HFF-Myc (cell line): ENCODE measurements at regions not wholly inside any gene's neighbourhood (a gene's known extent, or its start where the extent isn't known, plus 50 kb on each side); places are given as distances from the start of the nearest gene placed in this dataset.
A peak's percentile ranks its signal among the peaks of the same experiment; 100 is the strongest.

Source experiments
- DNase-seq: peaks from one replicate; pipeline ENCODE4 v3.0.0-alpha.2; 2011; ENCODE audit warnings: low read depth; ENCODE audit errors: extremely low read depth
- H3K4me3 ChIP-seq: replicated peaks from 2 replicates; pipeline ENCODE4 v1.5.1; 2011; ENCODE audit warnings: low read depth, mild to moderate bottlenecking, control low read depth, low read length
- TF ChIP-seq, protein P1 (sequence below): IDR thresholded peaks from 2 replicates; pipeline ENCODE4 v1.5.1; 2012; ENCODE audit warnings: mild to moderate bottlenecking, low read depth, low read length, control low read depth; ENCODE audit errors: missing control alignments

DNA sequence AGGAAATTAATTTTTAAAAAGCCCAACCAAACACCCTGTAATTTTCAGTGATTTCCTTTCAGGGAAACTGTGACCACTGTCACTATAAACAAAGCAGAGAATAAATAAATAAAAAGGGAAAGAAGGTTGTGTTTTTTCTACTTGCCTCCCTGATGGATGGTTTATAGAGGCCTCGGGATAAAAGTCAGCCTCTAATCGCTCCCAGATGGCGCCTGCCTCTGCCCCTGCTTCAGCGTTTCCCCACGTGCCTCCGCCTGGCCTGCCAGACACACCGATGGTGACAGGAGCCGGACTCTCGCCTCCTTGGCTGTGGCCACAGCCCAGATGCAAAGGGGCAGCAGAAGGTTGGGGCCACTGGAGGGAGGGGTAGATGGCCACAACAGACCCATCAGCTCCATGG lies 327.7 kb downstream of the CDC5L start:
- TF ChIP-seq, protein P1, sequence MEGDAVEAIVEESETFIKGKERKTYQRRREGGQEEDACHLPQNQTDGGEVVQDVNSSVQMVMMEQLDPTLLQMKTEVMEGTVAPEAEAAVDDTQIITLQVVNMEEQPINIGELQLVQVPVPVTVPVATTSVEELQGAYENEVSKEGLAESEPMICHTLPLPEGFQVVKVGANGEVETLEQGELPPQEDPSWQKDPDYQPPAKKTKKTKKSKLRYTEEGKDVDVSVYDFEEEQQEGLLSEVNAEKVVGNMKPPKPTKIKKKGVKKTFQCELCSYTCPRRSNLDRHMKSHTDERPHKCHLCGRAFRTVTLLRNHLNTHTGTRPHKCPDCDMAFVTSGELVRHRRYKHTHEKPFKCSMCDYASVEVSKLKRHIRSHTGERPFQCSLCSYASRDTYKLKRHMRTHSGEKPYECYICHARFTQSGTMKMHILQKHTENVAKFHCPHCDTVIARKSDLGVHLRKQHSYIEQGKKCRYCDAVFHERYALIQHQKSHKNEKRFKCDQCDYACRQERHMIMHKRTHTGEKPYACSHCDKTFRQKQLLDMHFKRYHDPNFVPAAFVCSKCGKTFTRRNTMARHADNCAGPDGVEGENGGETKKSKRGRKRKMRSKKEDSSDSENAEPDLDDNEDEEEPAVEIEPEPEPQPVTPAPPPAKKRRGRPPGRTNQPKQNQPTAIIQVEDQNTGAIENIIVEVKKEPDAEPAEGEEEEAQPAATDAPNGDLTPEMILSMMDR: no peak
- H3K4me3 ChIP-seq: no peak overlapping the region
- peak; percentile 63 for DNase-seq

DNA sequence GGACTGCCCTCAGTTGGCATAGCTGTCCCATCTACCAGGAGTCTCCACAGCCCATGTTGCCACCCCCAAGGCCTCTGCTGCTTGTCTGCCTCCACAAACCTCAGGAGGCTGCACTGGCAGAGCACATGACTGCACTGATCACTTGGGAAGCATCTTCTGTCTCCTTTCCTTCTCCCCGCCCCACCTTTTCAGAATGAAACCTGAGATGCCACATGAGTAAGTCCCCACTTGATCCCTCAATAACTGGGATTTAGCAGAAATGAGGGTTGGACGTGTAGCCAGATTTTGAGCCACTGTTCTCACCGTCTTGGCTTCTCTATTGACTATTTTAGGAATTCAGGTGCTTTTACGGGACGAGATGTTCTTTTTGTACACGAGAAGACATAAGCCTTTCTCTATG lies 328.4 kb downstream of the CDC5L start:
- DNase-seq: no peak
- no peak overlapping the region for H3K4me3 ChIP-seq
- TF ChIP-seq, protein P1: no peak

GRCh38 chr6:44717431-44717830 lies 329.9 kb downstream of the CDC5L start:
- TF ChIP-seq, protein P1: no peak
- H3K4me3 ChIP-seq: no peak overlapping the region
- no peak for DNase-seq

GRCh38 chr6:44721954-44722578 lies 334.6 kb downstream of the CDC5L start:
- TF ChIP-seq, protein P1: no peak
- no peak for DNase-seq
- no peak overlapping the region for H3K4me3 ChIP-seq

GRCh38 chr6:44722736-44723135 lies 335.2 kb downstream of the CDC5L start:
- DNase-seq: no peak
- no peak overlapping the region for H3K4me3 ChIP-seq
- TF ChIP-seq, protein P1: no peak

GRCh38 chr6:44723439-44724197 lies 336.1 kb downstream of the CDC5L start:
- no peak for DNase-seq
- TF ChIP-seq, protein P1: no peak

More at GRCh38 chr6:44723439-44724197, 336.1 kb downstream of the CDC5L start:
- no peak overlapping the region for H3K4me3 ChIP-seq
